ENCODE measurements at regions not wholly inside any gene's neighbourhood (a gene's known extent, or its start where the extent isn't known, plus 50 kb on each side); places are given as distances from the start of the nearest gene placed in this dataset.
"Not testable (repeated sequence)": the region's sequence is repeated elsewhere in the genome, so short reads cannot be mapped to it uniquely, and the experiment has no call there.

DNA sequence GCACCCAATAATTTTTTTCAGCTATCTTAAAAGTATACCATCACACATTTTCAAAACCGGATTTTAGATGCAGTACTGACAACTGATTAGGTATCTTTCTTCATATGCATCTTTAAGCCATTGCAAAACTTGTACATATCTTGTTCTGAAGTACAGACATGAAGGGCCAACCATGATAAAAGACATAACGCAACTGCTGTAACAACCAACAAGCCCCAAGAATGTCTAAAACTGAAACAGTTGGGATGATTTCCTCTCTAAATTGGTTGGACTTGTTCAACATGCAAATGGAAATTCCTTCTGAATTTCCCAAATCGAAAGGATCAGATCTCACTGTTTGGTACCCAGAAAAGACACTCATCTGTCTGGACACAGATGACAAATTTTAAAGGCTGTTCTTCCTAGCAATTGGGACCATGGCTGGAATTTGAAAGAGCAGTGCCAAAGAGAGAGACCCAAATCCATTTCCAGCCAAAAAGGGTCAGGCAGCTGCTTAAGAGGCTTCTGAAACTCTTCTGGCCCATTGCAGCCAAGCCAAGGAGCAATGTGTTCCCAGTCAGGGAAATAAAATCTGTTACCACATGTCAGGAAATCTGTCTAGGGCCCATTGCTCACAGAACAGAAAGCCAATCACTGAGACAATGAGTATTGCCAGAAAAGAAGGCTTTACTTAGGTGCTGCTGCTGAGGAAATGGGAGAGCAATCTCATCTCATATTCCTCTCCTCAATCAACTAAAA, 1122.4 kb upstream of the USP15 start:
- Mint-ChIP-seq H3K4me1 (ENCODE audit: low read depth) (no peaks in the 10 kb centered on the region), H3K4me3 (ENCODE audit: low read depth) (no peak overlapping the region), H3K9me3 (peaks cover 33% of the 10 kb centered on the region), H3K27ac (no peak overlapping the region), H3K36me3 (ENCODE audit: low read depth) (no peaks in the 10 kb centered on the region), H3K27me3 (ENCODE audit: low read depth) (no peaks in the 10 kb centered on the region)
- no peak for DNase-seq (ENCODE audit: low spot score)
- intact Hi-C loops (cut with micrococcal nuclease), result no loop called here

DNA sequence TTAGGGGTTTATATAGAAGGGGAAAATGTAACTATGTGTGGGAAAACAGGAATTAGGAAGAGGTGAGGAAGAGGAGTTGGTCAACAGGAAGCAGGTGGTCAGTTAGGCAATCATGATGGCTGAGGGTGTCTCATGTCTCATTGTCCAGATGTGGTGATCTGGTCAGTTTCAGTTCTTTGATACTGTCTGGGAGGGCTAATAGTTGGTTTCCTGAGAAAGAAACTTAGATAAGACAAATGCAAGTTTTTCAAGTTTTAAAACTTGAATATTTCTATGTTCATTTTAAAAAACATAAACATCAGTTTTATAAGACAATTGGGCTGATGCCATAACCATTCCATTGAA, 1121.8 kb upstream of the USP15 start:
- intact Hi-C loops (cut with micrococcal nuclease), result no loop called here
- Mint-ChIP-seq H3K36me3 (ENCODE audit: low read depth) (no peaks in the 10 kb centered on the region), H3K4me1 (ENCODE audit: low read depth) (no peaks in the 10 kb centered on the region)

DNA sequence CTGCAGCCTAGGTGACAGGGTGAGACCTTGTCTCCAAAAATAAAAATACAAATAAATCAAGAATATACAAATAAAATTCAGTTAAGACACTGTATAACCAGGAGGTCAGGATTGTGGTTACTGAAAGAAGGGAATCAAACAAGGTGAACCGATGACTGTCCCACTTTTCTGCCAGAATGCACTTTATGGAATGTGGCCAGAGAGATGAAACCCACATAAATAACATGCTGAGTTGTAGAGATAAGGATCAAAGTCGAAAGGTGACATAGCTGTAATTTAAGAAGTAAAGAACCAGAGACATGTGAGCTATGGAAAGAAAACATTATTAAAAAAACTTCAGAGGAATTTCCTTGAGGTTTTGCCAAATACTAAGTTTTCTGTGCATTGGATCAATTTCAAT, 1098.2 kb upstream of the USP15 start:
- Mint-ChIP-seq H3K27me3 (ENCODE audit: low read depth) (no peaks in the 10 kb centered on the region), H3K27ac (no peak overlapping the region), H3K9me3 (peaks cover 44% of the 10 kb centered on the region)

More for the DNA sequence above, 1121.8 kb upstream of the USP15 start:
- Mint-ChIP-seq H3K27me3 (ENCODE audit: low read depth) (no peaks in the 10 kb centered on the region), H3K9me3 (peaks cover 34% of the 10 kb centered on the region), H3K4me3 (ENCODE audit: low read depth) (no peak overlapping the region), H3K27ac (no peak overlapping the region)
- DNase-seq (ENCODE audit: low spot score), result no peak

GRCh38 chr12:61188801-61189595, 1071.2 kb upstream of the USP15 start:
- H3K36me3 Mint-ChIP-seq (ENCODE audit: low read depth), result no peaks in the 10 kb centered on the region
- H3K9me3 Mint-ChIP-seq, result peaks cover 8% of the 10 kb centered on the region
- intact Hi-C loops (cut with micrococcal nuclease), result no loop called here
- no peak overlapping the region for H3K4me3 Mint-ChIP-seq (ENCODE audit: low read depth)
- DNase-seq (ENCODE audit: low spot score), result no peak
- H3K4me1 Mint-ChIP-seq (ENCODE audit: low read depth), result no peaks in the 10 kb centered on the region
- H3K27ac Mint-ChIP-seq, result no peak overlapping the region
- no peaks in the 10 kb centered on the region for H3K27me3 Mint-ChIP-seq (ENCODE audit: low read depth)

More for the DNA sequence above, 1098.2 kb upstream of the USP15 start:
- intact Hi-C loops (cut with micrococcal nuclease), result no loop called here
- no peaks in the 10 kb centered on the region for H3K4me1 Mint-ChIP-seq (ENCODE audit: low read depth)
- no peak overlapping the region for H3K4me3 Mint-ChIP-seq (ENCODE audit: low read depth)
- H3K36me3 Mint-ChIP-seq (ENCODE audit: low read depth), result no peaks in the 10 kb centered on the region
- DNase-seq (ENCODE audit: low spot score), result no peak

- intact Hi-C loops (cut with micrococcal nuclease), result no loop called here
- Mint-ChIP-seq H3K27me3 (ENCODE audit: low read depth) (no peaks in the 10 kb centered on the region), H3K4me1 (ENCODE audit: low read depth) (no peaks in the 10 kb centered on the region), H3K9me3 (peaks cover 7% of the 10 kb centered on the region), H3K4me3 (ENCODE audit: low read depth) (no peak overlapping the region), H3K36me3 (ENCODE audit: low read depth) (no peaks in the 10 kb centered on the region), H3K27ac (no peak overlapping the region)
- DNase-seq (ENCODE audit: low spot score), result no peak
Observed at GRCh38 chr12:61213646-61214045, 1046.6 kb upstream of the USP15 start.

- Mint-ChIP-seq H3K36me3 (ENCODE audit: low read depth) (no peaks in the 10 kb centered on the region), H3K4me1 (ENCODE audit: low read depth) (no peaks in the 10 kb centered on the region), H3K4me3 (ENCODE audit: low read depth) (no peak overlapping the region), H3K27me3 (ENCODE audit: low read depth) (no peaks in the 10 kb centered on the region), H3K9me3 (peaks cover 14% of the 10 kb centered on the region), H3K27ac (no peak overlapping the region)
- intact Hi-C loops (cut with micrococcal nuclease), result no loop called here
- no peak for DNase-seq (ENCODE audit: low spot score)
Observed at GRCh38 chr12:61220337-61220736, 1039.9 kb upstream of the USP15 start.

DNA sequence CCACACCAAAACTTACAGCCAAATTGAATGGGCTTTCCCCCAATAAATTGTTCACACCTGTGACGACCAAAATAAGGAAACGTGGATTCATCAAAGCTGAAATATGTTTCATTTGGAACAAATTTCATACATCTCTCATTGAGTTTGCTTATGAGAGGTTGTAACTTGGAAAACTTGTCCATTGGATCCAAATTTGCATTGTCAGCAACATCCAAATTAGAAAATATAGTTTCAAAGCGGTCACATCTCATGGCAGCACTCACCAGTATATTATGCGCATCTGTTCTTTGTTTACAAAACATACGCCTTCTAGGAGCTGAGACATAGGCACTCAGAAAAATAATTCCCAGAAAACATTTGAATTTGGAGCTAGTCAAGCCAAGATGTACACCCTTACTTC, 1028.2 kb upstream of the USP15 start:
- no peak overlapping the region for H3K4me3 Mint-ChIP-seq (ENCODE audit: low read depth)
- no peaks in the 10 kb centered on the region for H3K27me3 Mint-ChIP-seq (ENCODE audit: low read depth)
- no peaks in the 10 kb centered on the region for H3K36me3 Mint-ChIP-seq (ENCODE audit: low read depth)
- intact Hi-C loops (cut with micrococcal nuclease), result no loop called here
- no peaks in the 10 kb centered on the region for H3K4me1 Mint-ChIP-seq (ENCODE audit: low read depth)
- peaks cover 24% of the 10 kb centered on the region for H3K9me3 Mint-ChIP-seq
- H3K27ac Mint-ChIP-seq, result no peak overlapping the region
- DNase-seq (ENCODE audit: low spot score), result no peak

- Mint-ChIP-seq H3K4me3 (ENCODE audit: low read depth) (no peak overlapping the region), H3K4me1 (ENCODE audit: low read depth) (no peaks in the 10 kb centered on the region), H3K27ac (no peak overlapping the region), H3K27me3 (ENCODE audit: low read depth) (no peaks in the 10 kb centered on the region), H3K9me3 (peaks cover 14% of the 10 kb centered on the region), H3K36me3 (ENCODE audit: low read depth) (no peaks in the 10 kb centered on the region)
- intact Hi-C loops (cut with micrococcal nuclease), result no loop called here
- no peak for DNase-seq (ENCODE audit: low spot score)
Observed at GRCh38 chr12:61250303-61250702, 1009.9 kb upstream of the USP15 start.

GRCh38 chr12:61251076-61251475, 1009.1 kb upstream of the USP15 start:
- no peaks in the 10 kb centered on the region for H3K27me3 Mint-ChIP-seq (ENCODE audit: low read depth)
- no peak overlapping the region for H3K4me3 Mint-ChIP-seq (ENCODE audit: low read depth)
- H3K36me3 Mint-ChIP-seq (ENCODE audit: low read depth), result no peaks in the 10 kb centered on the region
- no peaks in the 10 kb centered on the region for H3K4me1 Mint-ChIP-seq (ENCODE audit: low read depth)
- H3K9me3 Mint-ChIP-seq, result peaks cover 14% of the 10 kb centered on the region
- no peak for DNase-seq (ENCODE audit: low spot score)
- no peak overlapping the region for H3K27ac Mint-ChIP-seq
- intact Hi-C loops (cut with micrococcal nuclease), result no loop called here

DNA sequence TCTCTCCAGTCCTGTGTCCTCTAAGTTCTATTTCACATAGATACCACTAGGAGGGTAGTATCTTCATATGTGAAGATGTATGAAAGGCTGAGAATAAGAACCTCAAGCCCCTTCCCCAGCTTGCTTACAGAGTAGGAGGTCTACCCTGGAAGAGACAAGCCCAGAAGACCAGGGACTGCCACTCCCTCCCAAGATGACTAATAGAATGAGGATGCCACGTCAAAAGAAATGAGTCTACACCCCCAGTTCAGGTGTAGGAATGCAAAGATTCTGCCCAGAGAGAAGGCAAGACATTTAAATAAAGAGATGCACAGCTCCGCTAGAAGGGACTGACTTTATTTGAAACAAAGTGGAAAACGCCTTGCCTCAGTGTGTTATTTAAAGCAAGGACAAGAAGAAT, 1006.0 kb upstream of the USP15 start:
- intact Hi-C loops (cut with micrococcal nuclease), result no loop called here
- H3K4me3 Mint-ChIP-seq (ENCODE audit: low read depth), result no peak overlapping the region
- H3K9me3 Mint-ChIP-seq, result peaks cover 14% of the 10 kb centered on the region

GRCh38 chr12:61264294-61264693, 995.9 kb upstream of the USP15 start:
- H3K27ac Mint-ChIP-seq; H3K36me3 Mint-ChIP-seq (ENCODE audit: low read depth); intact Hi-C loops (cut with micrococcal nuclease); H3K4me1 Mint-ChIP-seq (ENCODE audit: low read depth); DNase-seq (ENCODE audit: low spot score); H3K4me3 Mint-ChIP-seq (ENCODE audit: low read depth); H3K27me3 Mint-ChIP-seq (ENCODE audit: low read depth): not testable (repeated sequence)
- H3K9me3 Mint-ChIP-seq, result peaks cover 33% of the 10 kb centered on the region

More for the DNA sequence above, 1006.0 kb upstream of the USP15 start:
- Mint-ChIP-seq H3K4me1 (ENCODE audit: low read depth) (no peaks in the 10 kb centered on the region), H3K27me3 (ENCODE audit: low read depth) (no peaks in the 10 kb centered on the region), H3K27ac (no peak overlapping the region), H3K36me3 (ENCODE audit: low read depth) (no peaks in the 10 kb centered on the region)
- no peak for DNase-seq (ENCODE audit: low spot score)

DNA sequence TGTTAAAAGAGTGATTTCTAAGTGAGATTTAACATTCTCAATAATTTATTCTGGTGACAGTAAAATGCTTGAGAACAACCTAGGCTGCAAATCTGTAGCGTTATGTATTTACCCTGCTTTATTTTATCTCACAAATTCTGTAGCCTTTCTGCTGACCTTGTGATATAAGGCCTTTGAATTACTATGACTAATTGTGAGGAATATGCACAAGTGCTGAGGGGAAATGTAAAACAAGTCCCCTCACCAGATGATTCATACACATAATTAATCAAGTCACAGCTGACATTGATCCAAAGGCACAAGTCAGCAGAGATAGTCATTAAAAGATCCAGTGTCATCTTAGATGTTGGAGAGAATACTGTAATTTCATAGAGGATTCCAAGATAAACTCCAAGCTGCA, 992.7 kb upstream of the USP15 start:
- H3K4me3 Mint-ChIP-seq (ENCODE audit: low read depth), result no peak overlapping the region
- no peaks in the 10 kb centered on the region for H3K27me3 Mint-ChIP-seq (ENCODE audit: low read depth)
- no peak overlapping the region for H3K27ac Mint-ChIP-seq
- H3K4me1 Mint-ChIP-seq (ENCODE audit: low read depth), result no peaks in the 10 kb centered on the region
- no peak for DNase-seq (ENCODE audit: low spot score)
- no peaks in the 10 kb centered on the region for H3K36me3 Mint-ChIP-seq (ENCODE audit: low read depth)
- intact Hi-C loops (cut with micrococcal nuclease), result no loop called here
- H3K9me3 Mint-ChIP-seq, result peaks cover 33% of the 10 kb centered on the region

- no peaks in the 10 kb centered on the region for H3K4me1 Mint-ChIP-seq (ENCODE audit: low read depth)
- DNase-seq (ENCODE audit: low spot score), result no peak
- intact Hi-C loops (cut with micrococcal nuclease), result no loop called here
- no peak overlapping the region for H3K27ac Mint-ChIP-seq
- no peaks in the 10 kb centered on the region for H3K27me3 Mint-ChIP-seq (ENCODE audit: low read depth)
- H3K9me3 Mint-ChIP-seq, result peaks cover 3% of the 10 kb centered on the region
- H3K36me3 Mint-ChIP-seq (ENCODE audit: low read depth), result no peaks in the 10 kb centered on the region
- H3K4me3 Mint-ChIP-seq (ENCODE audit: low read depth), result no peak overlapping the region
Observed at GRCh38 chr12:61272441-61272840, 987.8 kb upstream of the USP15 start.

Data from activated T-helper 2 cell treated with anti-CD3 and anti-CD28 coated beads, Interferon-gamma antibody, Interleukin-2, Interleukin-4, amounts not matched to agents 10 μg/mL and 5 μg/mL and 100 μg/mL, durations not matched to agents 14 hours and 24 hours and 36 hours (primary cell).